GM12891 (cell line): ENCODE measurements at regions not wholly inside any gene's neighbourhood (a gene's known extent, or its start where the extent isn't known, plus 50 kb on each side); places are given as distances from the start of the nearest gene placed in this dataset.

ENCODE experiments used
- POLR2A ChIP-seq: IDR thresholded peaks from 2 replicates; pipeline ENCODE4 v1.6.1; 2011; ENCODE audit warnings: low read depth, low read length, control low read depth
- POLR2AphosphoS5 ChIP-seq: IDR thresholded peaks from 2 replicates; pipeline ENCODE4 v1.6.1; 2011; ENCODE audit warnings: low read depth, low read length, control low read depth
- SPI1 ChIP-seq: IDR thresholded peaks from 2 replicates; pipeline ENCODE4 v1.6.1; 2011; ENCODE audit warnings: low read depth, low read length, control low read depth

GRCh38 chr12:116380108-116380507 lies 102.6 kb upstream of the MED13L start:
- no peak for TF ChIP-seq POLR2A
- no peak for TF ChIP-seq POLR2AphosphoS5
- no peak for TF ChIP-seq SPI1
